HepG2 (cell line): ENCODE measurements at regions not wholly inside any gene's neighbourhood (a gene's known extent, or its start where the extent isn't known, plus 50 kb on each side); places are given as distances from the start of the nearest gene placed in this dataset.

Experiments used
- ATAC-seq: fragments of 200-7000 bp; cut with Tn5 transposase; 3 replicates; pipeline ENCODE4 v1.9.1; 2020; ENCODE audit warnings: mild to moderate bottlenecking, moderate library complexity
- BruUV-seq: library from RNA; stranded (reverse); fragments of 400-500 nt; replicated peaks from 2 replicates; lab custom pipeline; 2021; lab: Mats Ljungman, UMichigan
- CTCF ChIA-PET: fragments of 300-600 bp; formaldehyde crosslinking; extraction: SDS; loops from one replicate; lab custom pipeline; 2021; ENCODE audit warnings: low total read pairs, inconsistent platforms, low intra/inter-chr PET ratio; lab: Yijun Ruan, JAX
- POLR2A ChIA-PET: fragments of 350-600 bp; sonication (Branson Sonifier 250); formaldehyde crosslinking; loops from one replicate; lab custom pipeline; 2020; ENCODE audit warnings: antibody characterized with exemption, inconsistent platforms; lab: Yijun Ruan, JAX
- DNase-seq: peaks from one replicate; pipeline ENCODE4 v3.0.0-alpha.2; 2015; ENCODE audit warnings: low spot score
- FAIRE-seq: peaks from 3 replicates; lab custom pipeline; 2011; peaks lifted over from hg19 to GRCh38; lab: Jason Lieb, UNC
- H2AFZ ChIP-seq: one replicate; pipeline ENCODE4 v1.6.1; 2011; ENCODE audit warnings: low read length, inconsistent platforms
- H3K27ac ChIP-seq: fragments of 300-600 bp; 3 replicates; pipeline ENCODE4 v1.8.0; 2011; ENCODE audit warnings: mixed run types, mild to moderate bottlenecking, mixed read lengths, low read length, inconsistent platforms; ENCODE audit not compliant: insufficient read depth; ENCODE audit errors: extremely low read length
- H3K27me3 ChIP-seq, 2 experiments: fragments of 200-600 bp in 1 of 2; 2 replicates in 1 of 2; 3 replicates in 1 of 2; pipeline versions ENCODE4 v1.6.0 to v1.8.0; 2011; ENCODE audit warnings: low read length in 2 of 2, mild to moderate bottlenecking in 2 of 2, moderate library complexity in 2 of 2, inconsistent platforms in 1 of 2; ENCODE audit not compliant: insufficient read depth in 2 of 2, control insufficient read depth in 1 of 2
- H3K36me3 ChIP-seq, 2 experiments: fragments of 200-600 bp in 1 of 2; replicated peaks in 1 of 2; 2 replicates in 1 of 2; 3 replicates in 1 of 2; pipeline versions ENCODE4 v1.5.1 to v1.8.0; 2011; ENCODE audit warnings: low read length in 2 of 2, inconsistent platforms in 1 of 2; ENCODE audit not compliant: insufficient read depth in 2 of 2, control insufficient read depth in 1 of 2
- H3K4me1 ChIP-seq: 2 replicates; pipeline ENCODE4 v1.5.1; 2012; ENCODE audit warnings: low read length, inconsistent platforms; ENCODE audit not compliant: insufficient read depth
- H3K4me2 ChIP-seq: 2 replicates; pipeline ENCODE4 v1.6.0; 2011; ENCODE audit warnings: low read depth, low read length, inconsistent platforms
- H3K4me3 ChIP-seq, 3 experiments: fragments of 200-600 bp in 1 of 3; sonication (generic), shearing (Covaris generic) in 1 of 3; replicated peaks in 1 of 3; 2 replicates each; pipeline ENCODE4 v1.5.1; 2011 to 2016; ENCODE audit warnings: low read length in 3 of 3, inconsistent platforms in 2 of 3, low read depth in 2 of 3, mild to moderate bottlenecking in 2 of 3, control low read depth in 1 of 3, mixed read lengths in 1 of 3; ENCODE audit not compliant: insufficient read depth in 1 of 3
- H3K79me2 ChIP-seq: one replicate; pipeline ENCODE4 v1.6.1; 2011; ENCODE audit warnings: low read length, inconsistent platforms; ENCODE audit not compliant: insufficient read depth
- H3K9ac ChIP-seq: 2 replicates; pipeline ENCODE4 v1.6.0; 2011; ENCODE audit warnings: mild to moderate bottlenecking, low read depth, low read length, inconsistent platforms; ENCODE audit not compliant: insufficient read depth
- H3K9me3 ChIP-seq: 2 replicates; pipeline ENCODE4 v1.5.1; 2012; ENCODE audit warnings: mild to moderate bottlenecking, low read length
- H4K20me1 ChIP-seq: 2 replicates; pipeline ENCODE4 v1.6.0; 2011; ENCODE audit warnings: inconsistent platforms, mild to moderate bottlenecking, low read length, moderate library complexity; ENCODE audit not compliant: insufficient read depth
- ELF1 ChIP-seq: sonication (generic); formaldehyde crosslinking; IDR thresholded peaks from 2 replicates; pipeline ENCODE4 v1.4.0; 2020; ENCODE audit warnings: missing genetic modification reagents
- JDP2 ChIP-seq: sonication (generic); formaldehyde crosslinking; IDR thresholded peaks from 2 replicates; pipeline ENCODE4 v1.8.1; 2022; ENCODE audit warnings: missing genetic modification reagents, borderline replicate concordance
- KLF13 ChIP-seq: sonication (generic); formaldehyde crosslinking; IDR thresholded peaks from 2 replicates; pipeline ENCODE4 v1.4.0; 2020; ENCODE audit warnings: mild to moderate bottlenecking, missing genetic modification reagents
- KLF9 ChIP-seq: IDR thresholded peaks from 2 replicates; pipeline ENCODE4 v1.6.1; 2016; ENCODE audit warnings: low read depth
- NFRKB ChIP-seq: fragments of 450-650 bp; IDR thresholded peaks from 2 replicates; pipeline ENCODE4 v1.6.1; 2017
- SIN3B ChIP-seq: fragments of 150-350 bp; IDR thresholded peaks from 2 replicates; pipeline ENCODE4 v1.6.1; 2014; ENCODE audit warnings: low read length
- SNAI1 ChIP-seq: sonication (generic); formaldehyde crosslinking; IDR thresholded peaks from 2 replicates; pipeline ENCODE4 v1.5.0; 2020; ENCODE audit warnings: mild to moderate bottlenecking, missing genetic modification reagents, borderline replicate concordance
- SRSF4 ChIP-seq: fragments of 200-400 bp; formaldehyde crosslinking; IDR thresholded peaks from one replicate; pipeline ENCODE4 v1.6.1; 2018; ENCODE audit warnings: mild to moderate bottlenecking, low read depth, low read length, moderate library complexity; ENCODE audit not compliant: poor library complexity, severe bottlenecking
- STAG1 ChIP-seq: sonication (generic); formaldehyde crosslinking; IDR thresholded peaks from 2 replicates; pipeline ENCODE4 v1.4.0; 2020; ENCODE audit warnings: missing genetic modification reagents
- TGIF2 ChIP-seq: IDR thresholded peaks from 2 replicates; pipeline ENCODE4 v1.6.1; 2016; ENCODE audit warnings: control low read depth, missing compliant biosample characterization
- ZBTB2 ChIP-seq: sonication (generic); formaldehyde crosslinking; IDR thresholded peaks from 2 replicates; pipeline ENCODE4 v1.8.0; 2022; ENCODE audit warnings: low read depth, missing genetic modification reagents
- ZMYM3 ChIP-seq: sonication (generic); formaldehyde crosslinking; IDR thresholded peaks from 2 replicates; pipeline ENCODE4 v1.5.1; 2020; ENCODE audit warnings: mild to moderate bottlenecking, missing genetic modification reagents
- ZNF124 ChIP-seq: sonication (generic); formaldehyde crosslinking; IDR thresholded peaks from 2 replicates; pipeline ENCODE4 v1.4.0; 2020; ENCODE audit warnings: missing genetic modification reagents
- ZNF331 ChIP-seq: sonication (generic); formaldehyde crosslinking; IDR thresholded peaks from 2 replicates; pipeline ENCODE4 v1.4.0; 2020; ENCODE audit warnings: missing genetic modification reagents
- ZNF33B ChIP-seq: sonication (generic); formaldehyde crosslinking; IDR thresholded peaks from 2 replicates; pipeline ENCODE4 v1.5.1; 2020; ENCODE audit warnings: mild to moderate bottlenecking, missing genetic modification reagents
- ZNF354B ChIP-seq: sonication (generic); formaldehyde crosslinking; IDR thresholded peaks from 2 replicates; pipeline ENCODE4 v1.8.0; 2022; ENCODE audit warnings: mild to moderate bottlenecking, missing genetic modification reagents
- ZNF562 ChIP-seq: sonication (generic); formaldehyde crosslinking; IDR thresholded peaks from 2 replicates; pipeline ENCODE4 v1.8.0; 2022; ENCODE audit warnings: missing genetic modification reagents, borderline replicate concordance
- ZNF567 ChIP-seq: sonication (generic); formaldehyde crosslinking; IDR thresholded peaks from 2 replicates; pipeline ENCODE4 v1.8.1; 2023; ENCODE audit warnings: mild to moderate bottlenecking, missing genetic modification reagents, borderline replicate concordance
- ZNF615 ChIP-seq: sonication (generic); formaldehyde crosslinking; IDR thresholded peaks from 2 replicates; pipeline ENCODE4 v1.5.0; 2020; ENCODE audit warnings: mild to moderate bottlenecking, missing genetic modification reagents, borderline replicate concordance
- ZNF746 ChIP-seq: sonication (generic); formaldehyde crosslinking; IDR thresholded peaks from 2 replicates; pipeline ENCODE4 v1.8.0; 2022; ENCODE audit warnings: mild to moderate bottlenecking, missing genetic modification reagents
- WGBS: methylation state at CpG from one replicate; pipeline ENCODE4 v1.1.6; 2017; ENCODE audit warnings: low lambda C conversion rate; 5-methylcytosine and 5-hydroxymethylcytosine counted together
- in situ Hi-C: cut with HindIII; loops from 2 replicates; pipeline ENCODE4 v1.10.0; 2017; ENCODE audit warnings: low pct_unique_long_range_greater_than_20kb; ENCODE audit not compliant: extremely low pct_ligation_motif_present
- intact Hi-C: fragments of 100-400 bp; cut with micrococcal nuclease; formaldehyde crosslinking; loops from one replicate; pipeline ENCODE4 v1.10.0; 2022; ENCODE audit not compliant: unreplicated experiment

GRCh38 chr11:30684772-30685171 lies 98.6 kb upstream of the MPPED2 start:
- WGBS, result 3% methylated on average over 2 of the region's 2 CpGs
- DNase-seq (no peak), ATAC-seq (no peak), FAIRE-seq (no peak)
- H3K9ac ChIP-seq, result no peak overlapping the region
- H2AFZ ChIP-seq, result no peak overlapping the region
- no peaks in the 10 kb centered on the region for H3K36me3 ChIP-seq
- H3K27ac ChIP-seq, result no peak overlapping the region
- in situ Hi-C loops, result no loop called here
- no peaks in the 10 kb centered on the region for H3K79me2 ChIP-seq
- no peaks in the 10 kb centered on the region for H3K27me3 ChIP-seq
- H3K4me2 ChIP-seq, result no peak overlapping the region
- BruUV-seq, result no TSS peak
- intact Hi-C loops, result no loop called here
- H3K9me3 ChIP-seq, result no peaks in the 10 kb centered on the region; the same call in 1 of the 2 replicates
- H3K4me3 ChIP-seq, result no peak overlapping the region
- H3K4me1 ChIP-seq, result no peaks in the 10 kb centered on the region
- CTCF ChIA-PET, result no interaction called here
- POLR2A ChIA-PET, result no interaction called here
- TF ChIP-seq ZNF331 (CRISPR knock-in tag) (no peak), TGIF2 (CRISPR knock-in tag) (no peak), KLF13 (no peak), SNAI1 (CRISPR knock-in tag) (no peak), ZMYM3 (CRISPR knock-in tag) (no peak), ZNF615 (CRISPR knock-in tag) (no peak), ELF1 (CRISPR knock-in tag) (no peak), NFRKB (no peak), ZNF354B (CRISPR knock-in tag) (no peak), ZNF746 (CRISPR knock-in tag) (no peak), ZNF124 (no peak), ZBTB2 (no peak), SIN3B (no peak), SRSF4 (no peak), ZNF33B (CRISPR knock-in tag) (no peak), JDP2 (CRISPR knock-in tag) (no peak), ZNF567 (CRISPR knock-in tag) (no peak), ZNF562 (CRISPR knock-in tag) (no peak), STAG1 (CRISPR knock-in tag) (no peak), KLF9 (CRISPR knock-in tag) (no peak)
- no peaks in the 10 kb centered on the region for H4K20me1 ChIP-seq
